ENCODE measurements at regions not wholly inside any gene's neighbourhood (a gene's known extent, or its start where the extent isn't known, plus 50 kb on each side); places are given as distances from the start of the nearest gene placed in this dataset.

DNA sequence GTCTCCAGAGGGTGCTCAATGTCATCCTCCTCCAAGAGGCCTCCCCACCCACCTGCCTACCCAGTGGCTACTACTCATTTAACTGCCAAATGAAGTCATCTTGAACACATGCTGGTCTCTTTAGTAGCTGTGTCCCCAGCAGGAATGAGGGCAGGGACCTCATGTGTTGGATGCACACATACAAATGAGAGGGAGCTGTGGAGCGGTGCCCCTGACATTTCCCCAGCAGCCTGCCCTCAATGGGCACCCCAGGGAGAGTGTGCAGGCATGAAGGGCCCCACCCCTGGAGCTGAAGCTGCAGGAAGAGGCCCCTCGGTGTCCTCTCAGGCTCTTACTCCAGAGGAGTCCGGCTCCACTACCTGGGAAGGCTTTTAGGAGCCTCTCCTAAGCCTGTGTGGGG lies 1322.7 kb downstream of the UQCRFS1 start:
- H3K9me3 ChIP-seq = no peaks in the 10 kb centered on the region

DNA sequence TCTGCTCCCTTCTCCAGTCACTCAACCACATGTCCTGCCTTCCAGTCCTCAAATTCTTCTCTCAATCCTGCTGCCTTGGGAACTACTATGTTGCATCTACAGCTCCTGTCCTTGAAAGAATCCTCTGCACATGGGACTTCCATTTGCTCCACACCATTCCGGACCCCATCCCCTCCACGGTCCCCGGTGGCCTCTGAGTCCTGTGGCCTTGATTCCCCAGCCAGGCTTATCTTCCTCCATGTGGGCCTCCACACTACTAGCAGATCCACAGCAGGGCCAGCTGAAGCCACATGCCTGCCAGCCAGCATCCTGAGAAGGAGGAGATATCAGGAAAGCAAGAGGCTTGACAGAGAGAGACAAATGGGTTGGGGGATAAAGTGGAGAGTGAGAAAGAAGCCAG lies 1323.8 kb downstream of the UQCRFS1 start:
- no peak overlapping the region for H3K4me3 ChIP-seq
- H3K27me3 ChIP-seq = no peaks in the 10 kb centered on the region
- ATAC-seq = no peak
- intact Hi-C loops (cut with DNase I) = no loop called here
- H3K36me3 ChIP-seq (replicated peaks in 1 of 2; ENCODE audit: insufficient read depth in 1 of 2, low read depth in 2 of 2) = no peaks in the 10 kb centered on the region
- TF ChIP-seq, protein P1, sequence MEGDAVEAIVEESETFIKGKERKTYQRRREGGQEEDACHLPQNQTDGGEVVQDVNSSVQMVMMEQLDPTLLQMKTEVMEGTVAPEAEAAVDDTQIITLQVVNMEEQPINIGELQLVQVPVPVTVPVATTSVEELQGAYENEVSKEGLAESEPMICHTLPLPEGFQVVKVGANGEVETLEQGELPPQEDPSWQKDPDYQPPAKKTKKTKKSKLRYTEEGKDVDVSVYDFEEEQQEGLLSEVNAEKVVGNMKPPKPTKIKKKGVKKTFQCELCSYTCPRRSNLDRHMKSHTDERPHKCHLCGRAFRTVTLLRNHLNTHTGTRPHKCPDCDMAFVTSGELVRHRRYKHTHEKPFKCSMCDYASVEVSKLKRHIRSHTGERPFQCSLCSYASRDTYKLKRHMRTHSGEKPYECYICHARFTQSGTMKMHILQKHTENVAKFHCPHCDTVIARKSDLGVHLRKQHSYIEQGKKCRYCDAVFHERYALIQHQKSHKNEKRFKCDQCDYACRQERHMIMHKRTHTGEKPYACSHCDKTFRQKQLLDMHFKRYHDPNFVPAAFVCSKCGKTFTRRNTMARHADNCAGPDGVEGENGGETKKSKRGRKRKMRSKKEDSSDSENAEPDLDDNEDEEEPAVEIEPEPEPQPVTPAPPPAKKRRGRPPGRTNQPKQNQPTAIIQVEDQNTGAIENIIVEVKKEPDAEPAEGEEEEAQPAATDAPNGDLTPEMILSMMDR (IDR thresholded peaks at IDR 0.05) = no peak
- no peak for TF ChIP-seq POLR2A (IDR thresholded peaks at IDR 0.05)
- H3K9me3 ChIP-seq = no peaks in the 10 kb centered on the region
- 87 to 93% methylated on average over 3 of the region's 3 CpGs for WGBS, 2 donors
- no peak for DNase-seq
- no peaks in the 10 kb centered on the region for H3K4me1 ChIP-seq
- H3K27ac ChIP-seq = no peak overlapping the region

More for the DNA sequence above, 1322.7 kb downstream of the UQCRFS1 start:
- Histone ChIP-seq H3K36me3 (replicated peaks in 1 of 2; ENCODE audit: insufficient read depth in 1 of 2, low read depth in 2 of 2) (no peaks in the 10 kb centered on the region), H3K4me1 (no peaks in the 10 kb centered on the region), H3K27me3 (no peaks in the 10 kb centered on the region), H3K4me3 (no peak overlapping the region), H3K27ac (no peak overlapping the region)
- no peak for DNase-seq
- TF ChIP-seq, protein P1 (IDR thresholded peaks at IDR 0.05) = no peak
- TF ChIP-seq POLR2A (IDR thresholded peaks at IDR 0.05) = no peak
- WGBS, 2 donors = 59 to 76% methylated on average over 3 of the region's 3 CpGs
- intact Hi-C loops (cut with DNase I) = no loop called here
- ATAC-seq = no peak

DNA sequence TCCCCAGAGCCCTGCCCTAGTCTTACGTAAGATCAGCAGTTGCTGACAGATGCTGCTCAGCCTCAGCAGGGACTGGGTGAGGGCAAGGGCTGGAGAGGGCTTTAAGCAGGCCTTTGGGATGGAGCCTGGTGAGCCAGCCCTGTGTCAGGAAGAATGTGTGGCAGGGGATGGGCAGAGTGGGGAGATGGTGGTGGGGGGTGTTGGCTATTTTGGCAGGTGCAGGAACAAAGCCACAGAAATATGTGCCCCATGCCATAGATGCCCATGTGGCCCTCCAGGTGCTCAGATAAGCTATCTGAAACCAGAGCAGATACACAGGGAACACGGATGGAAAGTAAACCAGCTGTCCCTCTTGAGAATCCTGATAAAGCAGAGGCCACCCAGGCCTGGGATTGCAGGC lies 1325.0 kb downstream of the UQCRFS1 start:
- Histone ChIP-seq H3K4me1 (no peaks in the 10 kb centered on the region), H3K36me3 (replicated peaks in 1 of 2; ENCODE audit: insufficient read depth in 1 of 2, low read depth in 2 of 2) (no peaks in the 10 kb centered on the region), H3K9me3 (no peaks in the 10 kb centered on the region), H3K27me3 (no peaks in the 10 kb centered on the region), H3K27ac (no peak overlapping the region), H3K4me3 (no peak overlapping the region)
- DNase-seq = no peak
- WGBS, 2 donors = 38 to 45% methylated on average over 2 of the region's 2 CpGs
- intact Hi-C loops (cut with DNase I) = no loop called here
- TF ChIP-seq, protein P1 (IDR thresholded peaks at IDR 0.05) = no peak
- no peak for TF ChIP-seq POLR2A (IDR thresholded peaks at IDR 0.05)
- no peak for ATAC-seq

- Histone ChIP-seq H3K27ac (no peak overlapping the region), H3K9me3 (no peaks in the 10 kb centered on the region), H3K4me1 (no peaks in the 10 kb centered on the region), H3K27me3 (no peaks in the 10 kb centered on the region), H3K36me3 (replicated peaks in 1 of 2; ENCODE audit: insufficient read depth in 1 of 2, low read depth in 2 of 2) (no peaks in the 10 kb centered on the region), H3K4me3 (no peak overlapping the region)
- ATAC-seq (no peak), DNase-seq (no peak)
- TF ChIP-seq POLR2A (IDR thresholded peaks at IDR 0.05) = no peak
- TF ChIP-seq, protein P1 (IDR thresholded peaks at IDR 0.05) = no peak
- intact Hi-C loops (cut with DNase I) = no loop called here
- WGBS, 2 donors = 65 to 82% methylated on average over 7 of the region's 7 CpGs
Measured at GRCh38 chr19:27885359-27885758, 1327.6 kb downstream of the UQCRFS1 start.

GRCh38 chr19:27884376-27884775 lies 1328.6 kb downstream of the UQCRFS1 start:
- Histone ChIP-seq H3K4me3 (no peak overlapping the region), H3K27ac (no peak overlapping the region), H3K9me3 (no peaks in the 10 kb centered on the region), H3K27me3 (no peaks in the 10 kb centered on the region), H3K36me3 (replicated peaks in 1 of 2; ENCODE audit: insufficient read depth in 1 of 2, low read depth in 2 of 2) (no peaks in the 10 kb centered on the region), H3K4me1 (no peaks in the 10 kb centered on the region)
- DNase-seq (no peak), ATAC-seq (no peak)
- TF ChIP-seq POLR2A (IDR thresholded peaks at IDR 0.05) = no peak
- TF ChIP-seq, protein P1 (IDR thresholded peaks at IDR 0.05) = no peak
- WGBS, 2 donors = 66 to 76% methylated on average over 2 of the region's 2 CpGs
- intact Hi-C loops (cut with DNase I) = no loop called here
